ENCODE measurements at regions not wholly inside any gene's neighbourhood (a gene's known extent, or its start where the extent isn't known, plus 50 kb on each side); places are given as distances from the start of the nearest gene placed in this dataset.
"Not testable (repeated sequence)": the region's sequence is repeated elsewhere in the genome, so short reads cannot be mapped to it uniquely, and the experiment has no call there.

GRCh38 chr1:208465786-208466590 is 221.8 kb upstream of the PLXNA2 start:
- no peak for DNase-seq (ENCODE audit: low spot score)

DNA sequence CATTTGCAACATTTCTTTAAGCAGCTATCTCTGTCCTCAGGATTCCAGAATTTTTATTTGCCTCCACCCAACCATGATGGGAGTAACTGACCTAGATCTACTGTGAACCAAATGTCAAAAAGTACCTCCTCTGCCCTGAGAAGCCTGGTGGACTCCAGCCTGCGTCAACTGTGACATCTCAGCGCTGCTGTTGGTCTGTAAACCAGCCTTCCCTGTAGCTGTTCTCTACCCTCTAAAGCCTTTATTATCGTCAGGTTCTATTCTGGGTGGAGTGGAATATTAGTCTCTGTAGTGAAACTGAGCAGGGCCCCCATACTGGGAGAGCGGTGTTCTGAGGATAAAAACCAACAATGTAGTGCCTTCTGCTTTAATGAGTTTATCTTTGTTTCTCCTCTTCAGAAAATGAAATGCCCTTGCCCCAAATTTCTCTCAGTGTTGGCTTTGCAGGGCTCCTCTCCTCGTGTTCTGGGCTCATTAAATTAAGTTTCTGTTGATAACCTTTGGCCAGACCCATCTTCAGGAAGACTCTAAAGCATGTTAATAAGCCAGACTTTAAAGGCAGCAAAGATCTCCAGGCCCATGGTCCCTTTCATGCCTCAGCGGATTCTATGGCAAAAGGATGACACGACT is 223.1 kb upstream of the PLXNA2 start:
- DNase-seq (ENCODE audit: low spot score): no peak

- DNase-seq (ENCODE audit: low spot score): peak; percentile 73
Observed at GRCh38 chr1:208475449-208475848, 231.3 kb upstream of the PLXNA2 start.

DNA sequence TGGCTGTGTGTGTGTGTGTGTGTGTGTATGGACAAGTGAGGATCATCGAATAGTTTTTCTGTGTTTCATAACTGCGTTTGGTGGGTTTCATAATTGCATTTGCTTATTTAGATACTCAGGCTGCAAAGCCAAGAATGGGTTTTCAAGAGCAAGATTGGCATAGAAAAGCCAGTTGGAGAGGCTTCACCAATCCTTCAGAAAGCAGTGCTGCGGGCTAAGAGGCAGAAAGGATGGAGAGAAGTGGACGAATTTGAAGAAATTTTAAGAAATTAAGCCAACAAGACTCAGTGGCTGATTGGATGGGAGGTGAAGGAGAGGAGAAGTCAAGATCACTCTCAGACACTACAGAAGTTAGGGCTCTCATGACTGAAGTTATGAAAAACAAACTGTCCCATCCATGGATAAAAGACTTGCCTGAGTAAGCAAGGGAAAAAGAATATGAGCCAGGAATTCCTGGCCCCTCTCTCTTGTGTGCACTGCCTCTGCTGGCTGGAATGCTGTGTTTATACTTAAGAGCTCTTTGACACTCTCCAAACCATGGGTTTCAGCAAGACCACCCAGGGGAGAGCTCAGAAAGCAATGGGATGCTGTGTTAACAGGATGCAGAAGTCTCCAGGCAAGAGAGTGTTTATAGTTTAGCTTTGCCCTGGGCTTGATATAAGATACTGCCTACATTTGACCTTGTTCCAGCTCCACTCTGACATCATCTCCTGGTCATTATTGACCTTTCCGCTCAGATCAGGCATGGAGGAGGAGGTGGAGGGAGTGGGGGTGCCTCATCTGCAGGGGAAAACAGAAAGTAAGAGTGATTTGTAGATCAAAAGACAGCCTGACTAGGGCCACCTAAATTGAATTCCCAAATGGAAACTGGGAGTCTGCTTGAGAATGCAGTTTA is 232.0 kb upstream of the PLXNA2 start:
- DNase-seq (ENCODE audit: low spot score): peak; percentile 2

- DNase-seq (ENCODE audit: low spot score): no peak
Observed at GRCh38 chr1:208476846-208477170, 232.6 kb upstream of the PLXNA2 start.

GRCh38 chr1:208479435-208479834 is 235.3 kb upstream of the PLXNA2 start:
- DNase-seq (ENCODE audit: low spot score): no peak

DNA sequence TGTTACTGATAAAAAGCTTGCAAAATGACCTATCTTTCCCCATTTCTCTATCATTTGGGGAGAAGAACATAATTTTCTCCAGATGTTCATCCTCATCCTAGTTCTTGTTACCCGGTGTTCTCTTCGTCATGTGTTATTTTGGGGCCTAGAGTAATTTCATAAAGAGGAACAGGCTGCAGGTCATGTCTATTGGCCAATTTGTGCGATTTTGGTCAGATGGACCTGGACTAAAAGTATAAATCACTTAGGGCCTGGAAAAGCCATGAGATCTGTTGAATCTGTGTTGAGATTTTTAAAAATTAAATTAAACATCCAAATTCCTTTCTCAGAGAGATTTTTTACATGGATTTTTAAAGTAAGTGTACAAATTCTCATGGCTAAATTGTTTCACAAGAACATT is 241.3 kb upstream of the PLXNA2 start:
- no peak for DNase-seq (ENCODE audit: low spot score)

- DNase-seq (ENCODE audit: low spot score): no peak
Observed at GRCh38 chr1:208486677-208487076, 242.5 kb upstream of the PLXNA2 start.

GRCh38 chr1:208488432-208488831 is 244.2 kb upstream of the PLXNA2 start:
- not testable (repeated sequence) for DNase-seq (ENCODE audit: low spot score)

- DNase-seq (ENCODE audit: low spot score): no peak
Observed at GRCh38 chr1:208496467-208497371, 252.5 kb upstream of the PLXNA2 start.

GRCh38 chr1:208497866-208498541 is 253.8 kb upstream of the PLXNA2 start:
- no peak for DNase-seq (ENCODE audit: low spot score)

- DNase-seq (ENCODE audit: low spot score): no peak
Observed at GRCh38 chr1:208499026-208499425, 254.8 kb upstream of the PLXNA2 start.

DNA sequence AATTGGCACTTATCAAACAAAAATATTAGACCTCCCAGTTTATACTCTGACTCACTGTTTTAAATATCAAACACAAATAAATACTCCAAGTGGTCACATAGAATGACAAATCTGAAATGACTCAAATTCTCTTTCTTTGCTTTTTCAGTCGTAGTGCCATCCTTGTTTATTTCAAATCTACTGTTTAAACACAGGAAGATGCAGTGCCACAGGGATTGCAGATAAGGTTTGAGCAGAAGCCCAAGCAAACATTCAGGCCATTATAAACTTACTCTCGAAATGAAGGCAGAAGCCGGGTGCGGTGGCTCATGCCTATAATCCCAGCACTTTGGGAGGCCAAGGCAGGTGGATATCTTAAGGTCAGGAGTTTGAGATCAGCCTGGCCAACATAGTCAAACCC is 255.4 kb upstream of the PLXNA2 start:
- DNase-seq (ENCODE audit: low spot score): no peak

- DNase-seq (ENCODE audit: low spot score): no peak
Observed at GRCh38 chr1:208500375-208500774, 256.2 kb upstream of the PLXNA2 start.

DNA sequence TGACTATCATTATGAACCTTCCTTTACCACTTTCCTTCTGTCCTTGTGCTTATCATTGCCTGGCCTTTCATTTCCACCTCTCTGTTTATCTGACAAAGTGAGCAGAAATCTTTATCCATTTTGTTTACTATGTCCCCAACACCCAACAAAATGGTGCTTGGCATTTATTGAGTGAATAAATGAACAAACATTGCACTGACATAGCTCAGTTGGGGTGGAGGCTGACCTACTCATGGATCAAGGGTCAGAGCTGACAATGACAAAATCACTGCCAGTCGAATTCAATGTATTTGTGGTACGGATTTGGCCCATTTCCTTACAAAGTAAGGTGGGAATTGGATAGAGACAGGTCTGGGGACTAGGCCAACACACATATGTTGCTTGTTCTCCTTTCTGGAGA is 257.4 kb upstream of the PLXNA2 start:
- no peak for DNase-seq (ENCODE audit: low spot score)

DNA sequence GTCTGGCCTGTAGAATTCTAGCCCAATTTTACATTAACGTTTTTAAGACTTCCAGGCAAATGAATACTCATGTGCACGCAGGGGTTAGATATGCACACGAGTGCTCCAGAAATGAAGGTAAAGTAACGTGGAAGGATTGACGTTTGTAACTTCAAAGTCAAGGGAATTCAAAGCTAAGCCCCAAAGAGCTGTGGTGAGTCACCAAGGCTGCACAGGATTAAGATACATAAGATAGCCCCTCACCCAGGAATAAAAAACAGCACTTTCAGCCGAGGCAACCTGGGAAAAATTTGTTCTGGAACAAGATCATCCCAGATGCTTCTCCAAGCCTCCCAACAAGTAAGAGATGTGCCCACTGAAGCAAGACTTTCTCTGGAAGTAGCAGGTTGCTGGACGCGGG is 259.6 kb upstream of the PLXNA2 start:
- no peak for DNase-seq (ENCODE audit: low spot score)

- no peak for DNase-seq (ENCODE audit: low spot score)
Observed at GRCh38 chr1:208506812-208507211, 262.6 kb upstream of the PLXNA2 start.

GRCh38 chr1:208509072-208509471 is 264.9 kb upstream of the PLXNA2 start:
- DNase-seq (ENCODE audit: low spot score): no peak

DNA sequence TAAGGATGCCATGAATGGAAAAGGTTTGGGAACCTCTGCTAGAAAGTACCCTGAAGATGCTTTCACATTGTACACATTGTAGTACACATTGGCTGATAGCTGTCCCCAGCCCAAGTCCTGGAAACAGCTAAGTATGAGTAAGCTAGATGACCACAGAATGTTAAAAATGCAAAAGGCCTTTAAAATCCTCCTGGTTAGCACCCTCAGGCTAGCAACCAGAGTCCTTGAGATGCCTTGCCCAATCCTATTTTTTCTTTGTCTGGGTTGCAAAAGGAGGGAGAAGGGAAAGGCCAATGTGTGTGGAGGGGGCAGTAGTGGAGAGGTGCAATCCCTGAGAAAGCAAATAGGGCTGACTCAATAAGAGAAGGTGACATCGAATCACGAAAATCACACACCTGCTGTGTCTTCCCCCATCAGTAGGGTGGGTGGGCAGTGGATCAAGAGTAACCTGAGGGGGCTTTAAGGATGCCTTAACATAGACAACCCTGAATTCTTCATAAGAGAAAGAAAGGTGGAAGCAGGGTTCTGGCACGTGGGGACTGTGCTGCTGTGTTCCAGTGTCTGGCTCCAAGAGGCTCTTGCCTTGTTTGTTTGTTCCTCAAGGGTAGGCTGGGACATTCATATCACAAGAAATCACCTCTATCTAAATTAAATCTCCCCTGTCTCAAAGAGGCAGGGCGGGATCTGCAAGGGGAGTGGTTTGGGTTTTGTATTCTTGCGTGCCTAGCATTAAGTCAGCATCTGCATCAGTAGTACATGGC is 266.2 kb upstream of the PLXNA2 start:
- DNase-seq (ENCODE audit: low spot score): no peak

DNA sequence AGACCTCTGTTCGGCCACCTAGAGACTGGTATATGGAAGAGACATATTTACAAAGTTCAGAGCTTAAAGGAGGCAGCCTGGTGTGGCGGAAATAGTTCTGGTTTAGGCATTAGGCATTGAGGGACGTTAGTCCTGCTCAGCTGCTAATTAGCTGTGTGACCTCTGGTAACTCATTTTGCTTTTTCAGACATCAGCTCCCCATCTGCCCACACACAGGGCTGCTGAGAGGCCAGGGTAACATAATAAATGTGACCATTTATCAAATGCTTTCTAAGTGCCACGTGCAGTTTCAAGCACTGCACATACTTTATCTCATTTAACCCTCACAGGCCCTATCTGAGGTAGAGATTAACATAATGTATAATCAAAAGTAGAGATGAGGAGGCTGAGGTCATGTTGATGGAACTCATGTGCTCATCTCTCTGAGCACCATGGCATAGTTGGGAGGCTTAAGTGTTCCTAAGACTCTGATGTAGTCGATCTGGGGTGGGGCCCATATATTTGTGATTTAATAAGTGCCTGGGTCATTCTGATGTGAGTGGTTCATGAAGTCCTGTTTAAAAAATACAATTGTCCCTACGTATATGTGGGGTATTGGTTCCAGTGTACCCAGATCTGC is 267.2 kb upstream of the PLXNA2 start:
- DNase-seq (ENCODE audit: low spot score): no peak

Measured in RKO (cell line).